Hepatocyte (in vitro differentiated cells): ENCODE measurements at regions not wholly inside any gene's neighbourhood (a gene's known extent, or its start where the extent isn't known, plus 50 kb on each side); places are given as distances from the start of the nearest gene placed in this dataset.

Experiments used
- EZH2 ChIP-seq: fragments of 200-600 bp; sonication (generic); IDR thresholded peaks from 2 replicates; pipeline ENCODE4 v1.6.1; 2016; ENCODE audit warnings: antibody characterized with exemption, mild to moderate bottlenecking, borderline replicate concordance
- EZH2phosphoT487 ChIP-seq: fragments of 200-600 bp; sonication (generic); IDR thresholded peaks from one replicate; pipeline ENCODE4 v1.6.1; 2018; ENCODE audit warnings: antibody characterized with exemption, mild to moderate bottlenecking, low read depth, moderate library complexity; ENCODE audit not compliant: unreplicated experiment, severe bottlenecking
- TF ChIP-seq, protein P1 (sequence below): fragments of 200-600 bp; sonication (generic); IDR thresholded peaks from 2 replicates; pipeline ENCODE4 v1.5.1; 2016; ENCODE audit warnings: antibody characterized with exemption, mild to moderate bottlenecking; ENCODE audit not compliant: poor library complexity

GRCh38 chr21:35120631-35121180 is 71.6 kb upstream of the RUNX1 start:
- TF ChIP-seq, protein P1, sequence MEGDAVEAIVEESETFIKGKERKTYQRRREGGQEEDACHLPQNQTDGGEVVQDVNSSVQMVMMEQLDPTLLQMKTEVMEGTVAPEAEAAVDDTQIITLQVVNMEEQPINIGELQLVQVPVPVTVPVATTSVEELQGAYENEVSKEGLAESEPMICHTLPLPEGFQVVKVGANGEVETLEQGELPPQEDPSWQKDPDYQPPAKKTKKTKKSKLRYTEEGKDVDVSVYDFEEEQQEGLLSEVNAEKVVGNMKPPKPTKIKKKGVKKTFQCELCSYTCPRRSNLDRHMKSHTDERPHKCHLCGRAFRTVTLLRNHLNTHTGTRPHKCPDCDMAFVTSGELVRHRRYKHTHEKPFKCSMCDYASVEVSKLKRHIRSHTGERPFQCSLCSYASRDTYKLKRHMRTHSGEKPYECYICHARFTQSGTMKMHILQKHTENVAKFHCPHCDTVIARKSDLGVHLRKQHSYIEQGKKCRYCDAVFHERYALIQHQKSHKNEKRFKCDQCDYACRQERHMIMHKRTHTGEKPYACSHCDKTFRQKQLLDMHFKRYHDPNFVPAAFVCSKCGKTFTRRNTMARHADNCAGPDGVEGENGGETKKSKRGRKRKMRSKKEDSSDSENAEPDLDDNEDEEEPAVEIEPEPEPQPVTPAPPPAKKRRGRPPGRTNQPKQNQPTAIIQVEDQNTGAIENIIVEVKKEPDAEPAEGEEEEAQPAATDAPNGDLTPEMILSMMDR = no peak
- TF ChIP-seq EZH2 (no peak), EZH2phosphoT487 (no peak)
